GM18861 (cell line): ENCODE measurements at regions not wholly inside any gene's neighbourhood (a gene's known extent, or its start where the extent isn't known, plus 50 kb on each side); places are given as distances from the start of the nearest gene placed in this dataset.

Source experiments
- ATAC-seq: cut with Tn5 transposase; IDR thresholded peaks from one replicate; pipeline ENCODE4 v1.9.1; 2021; ENCODE audit not compliant: unreplicated experiment

GRCh38 chr6:105991561-105992314 is 94.4 kb upstream of the PRDM1 start:
- peak; percentile 14 for ATAC-seq

- no peak for ATAC-seq
Observed at GRCh38 chr6:105990151-105990550, 96.0 kb upstream of the PRDM1 start.

DNA sequence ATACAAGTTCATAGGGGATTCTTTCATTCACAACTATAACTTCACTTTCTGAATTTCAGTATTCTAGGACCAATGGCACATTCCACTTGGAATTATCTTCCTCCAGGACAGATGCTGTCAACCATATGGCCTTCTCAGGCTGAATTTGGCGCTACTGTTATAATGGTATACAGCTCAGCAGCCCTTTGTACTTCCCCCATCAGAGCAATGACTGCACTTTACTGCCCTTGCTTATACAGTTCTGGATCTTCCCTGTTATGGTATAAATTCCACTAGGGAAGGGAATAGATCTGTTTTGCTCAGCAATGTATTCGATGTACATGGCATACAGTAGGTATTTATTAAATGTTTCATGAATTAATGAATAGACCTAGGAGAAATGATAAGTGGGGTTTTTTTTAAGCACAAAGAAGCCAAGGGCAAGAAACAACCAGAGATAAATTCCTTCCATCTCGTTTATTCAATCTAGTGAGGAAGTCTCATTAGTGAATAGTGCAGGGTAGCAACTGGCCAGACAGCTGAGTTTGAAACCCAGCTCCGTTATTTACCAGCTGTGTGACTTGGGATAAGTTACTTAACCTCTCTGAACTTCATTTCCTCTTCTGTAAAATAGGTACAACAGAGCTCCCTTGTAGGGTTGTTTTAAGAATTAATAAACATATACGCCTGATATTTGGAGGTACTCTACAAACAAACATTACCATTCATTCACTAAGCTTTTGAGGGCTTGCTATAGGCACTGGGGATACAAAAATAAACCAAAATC is 97.1 kb upstream of the PRDM1 start:
- ATAC-seq = no peak

DNA sequence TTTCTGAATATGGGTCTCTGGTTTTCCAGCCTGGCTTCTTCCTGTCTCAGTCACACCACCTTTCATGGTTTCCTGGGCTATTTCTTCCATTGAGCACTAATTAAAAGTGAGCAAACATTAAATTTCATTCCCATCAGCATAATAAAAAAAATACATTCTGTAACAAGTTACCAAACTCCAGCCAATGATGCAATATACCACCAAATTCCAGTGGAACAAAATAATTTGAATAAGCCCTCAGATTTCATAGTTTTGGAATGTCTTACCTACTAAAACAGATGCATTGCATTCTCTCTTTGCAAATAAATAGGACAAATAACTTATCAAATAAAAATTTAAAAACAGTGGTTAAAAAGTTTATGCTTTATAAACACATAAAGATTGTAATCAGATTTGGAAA is 97.8 kb upstream of the PRDM1 start:
- ATAC-seq = no peak

- ATAC-seq = no peak
Observed at GRCh38 chr6:105987516-105987915, 98.6 kb upstream of the PRDM1 start.

GRCh38 chr6:105986998-105987397 is 99.1 kb upstream of the PRDM1 start:
- ATAC-seq = no peak

DNA sequence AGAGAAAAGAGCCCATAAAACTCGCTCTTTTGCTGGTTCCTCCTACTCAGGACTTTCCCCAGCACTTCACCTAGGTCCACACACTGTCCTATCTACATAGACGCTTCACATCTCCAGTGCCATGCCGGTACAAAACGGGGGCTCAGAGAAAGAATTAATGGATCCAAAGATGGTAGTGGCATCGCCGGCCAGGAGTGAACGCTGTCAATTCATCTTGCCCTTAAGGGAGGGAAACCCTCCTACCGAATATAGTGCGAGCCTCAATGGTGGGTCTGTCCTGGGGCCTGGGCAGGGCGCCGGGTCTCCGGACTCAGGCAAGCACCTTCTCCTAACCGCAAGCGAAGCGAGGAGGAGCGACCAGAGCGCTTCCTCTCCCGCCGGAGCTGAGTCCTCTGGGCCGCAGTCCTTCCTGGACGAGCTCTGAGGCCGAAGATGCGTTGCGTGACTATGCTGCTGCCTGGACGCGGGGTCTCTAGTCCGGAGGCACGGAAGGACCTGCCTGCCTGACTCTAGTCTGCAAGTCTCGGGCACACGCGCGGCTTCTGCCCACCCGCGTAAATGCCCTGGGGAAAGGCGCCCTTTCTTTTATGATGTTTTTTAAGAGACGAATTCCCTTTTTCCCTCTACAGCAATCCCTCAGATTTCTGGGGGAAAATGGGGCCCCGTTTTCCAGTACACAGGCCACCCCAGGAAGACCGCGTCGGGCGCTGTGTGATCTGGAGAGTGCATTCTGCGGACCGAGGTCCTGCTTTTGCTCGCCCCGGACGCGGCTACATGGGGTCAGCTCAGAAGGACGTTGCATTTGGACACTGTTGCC is 100.1 kb upstream of the PRDM1 start:
- ATAC-seq = no peak

- no peak for ATAC-seq
Observed at GRCh38 chr6:105985098-105985815, 100.9 kb upstream of the PRDM1 start.

- no peak for ATAC-seq
Observed at GRCh38 chr6:105983763-105984162, 102.4 kb upstream of the PRDM1 start.

DNA sequence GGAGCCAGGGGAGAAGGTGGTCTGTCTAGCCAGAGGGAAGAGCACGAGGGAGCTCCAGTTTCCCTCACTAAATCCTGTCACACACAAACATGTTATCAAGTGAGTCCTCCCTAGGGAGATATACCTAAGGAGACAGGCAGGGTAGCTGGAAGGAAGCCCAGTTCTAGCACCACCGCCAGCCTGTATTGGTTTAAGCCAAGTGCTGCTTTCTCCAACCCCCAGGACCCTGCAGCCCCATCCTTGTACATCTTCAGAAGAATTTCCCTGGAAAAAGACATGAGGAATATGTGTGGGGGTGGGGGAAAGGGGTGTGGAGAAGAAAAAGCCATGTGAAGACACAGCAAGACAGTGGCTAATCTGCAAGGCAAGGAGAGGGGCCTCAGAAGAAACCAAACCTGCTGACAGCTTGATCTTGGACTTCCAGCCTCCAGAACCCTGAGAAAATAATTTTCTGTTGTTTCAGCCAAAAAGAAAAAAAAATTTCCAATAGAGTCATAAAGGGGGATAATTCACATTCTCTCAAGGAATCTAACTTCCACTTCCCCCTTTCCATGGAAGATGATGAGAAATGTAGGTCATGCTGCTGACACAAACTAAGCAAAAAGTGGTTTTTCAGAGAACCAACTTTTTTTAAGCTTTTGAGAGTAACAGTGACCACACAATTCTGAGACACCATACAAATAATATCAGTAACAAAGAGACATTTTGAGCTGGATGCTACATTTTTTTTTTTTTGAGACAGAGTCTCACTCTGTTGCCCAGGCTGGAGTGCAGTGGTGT is 103.2 kb upstream of the PRDM1 start:
- no peak for ATAC-seq

DNA sequence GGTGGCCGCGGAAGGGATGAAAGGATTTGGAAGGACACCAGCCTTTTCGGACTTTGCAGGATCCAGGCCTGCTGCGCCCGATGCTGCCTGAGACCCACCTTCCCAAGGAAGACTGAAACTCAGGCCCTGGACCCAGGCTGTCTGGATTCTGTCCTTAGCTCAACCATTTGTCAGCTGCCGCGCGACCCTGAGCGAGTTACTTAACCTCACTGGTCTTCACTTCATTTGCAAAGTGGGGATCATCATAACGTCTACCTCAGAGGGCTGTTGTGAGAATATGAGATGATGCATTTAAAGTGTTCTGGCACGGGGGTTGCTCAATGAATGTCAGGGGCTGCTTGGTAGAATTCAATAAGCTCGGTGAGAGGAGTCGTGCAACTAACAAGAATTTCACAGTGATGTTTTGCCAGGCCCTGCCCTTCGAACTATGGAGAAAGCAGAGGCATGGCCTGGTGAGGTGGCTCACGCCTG is 104.2 kb upstream of the PRDM1 start:
- no peak for ATAC-seq

DNA sequence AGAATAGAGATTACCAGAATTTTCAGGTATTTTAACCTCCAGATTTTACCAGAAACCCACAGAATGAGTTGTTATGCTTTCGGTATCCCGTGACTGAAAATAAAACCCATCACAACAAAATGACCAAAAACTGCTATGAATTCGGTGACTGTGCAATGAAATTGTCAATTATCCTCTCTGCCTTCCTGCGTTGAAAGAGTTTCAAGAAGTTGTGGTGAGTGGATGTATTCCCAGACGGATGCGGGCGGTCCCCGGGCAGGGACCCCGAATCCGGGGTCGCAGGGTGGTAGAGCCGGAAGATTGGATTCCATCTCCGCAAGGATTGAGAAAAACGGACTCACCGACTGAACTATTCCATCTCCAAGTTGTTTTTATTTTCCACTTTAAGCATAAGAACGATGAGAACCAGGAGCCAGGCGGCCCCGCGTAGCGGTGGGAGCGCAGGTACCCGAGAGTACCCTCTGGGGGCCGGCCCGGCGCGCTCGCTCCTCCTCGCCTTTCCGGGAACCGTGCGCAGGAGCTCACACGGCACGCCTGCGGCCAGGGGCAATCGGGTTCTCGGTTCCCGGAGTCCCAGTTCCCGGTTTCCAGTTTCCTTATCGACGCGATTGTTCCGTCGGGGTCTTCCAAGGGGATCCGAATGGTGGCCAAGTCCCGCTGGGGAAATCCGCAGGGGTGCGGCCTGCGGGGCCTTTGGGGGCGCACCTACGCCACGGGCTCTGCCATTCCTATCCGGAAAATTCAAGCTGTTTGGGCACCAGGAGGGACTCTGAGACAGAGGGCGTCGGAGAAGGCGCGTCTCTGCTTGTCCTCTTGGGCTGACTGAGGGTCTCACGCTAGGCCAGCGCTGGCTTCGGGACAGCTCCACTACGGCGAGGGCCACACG is 104.9 kb upstream of the PRDM1 start:
- ATAC-seq = no peak

DNA sequence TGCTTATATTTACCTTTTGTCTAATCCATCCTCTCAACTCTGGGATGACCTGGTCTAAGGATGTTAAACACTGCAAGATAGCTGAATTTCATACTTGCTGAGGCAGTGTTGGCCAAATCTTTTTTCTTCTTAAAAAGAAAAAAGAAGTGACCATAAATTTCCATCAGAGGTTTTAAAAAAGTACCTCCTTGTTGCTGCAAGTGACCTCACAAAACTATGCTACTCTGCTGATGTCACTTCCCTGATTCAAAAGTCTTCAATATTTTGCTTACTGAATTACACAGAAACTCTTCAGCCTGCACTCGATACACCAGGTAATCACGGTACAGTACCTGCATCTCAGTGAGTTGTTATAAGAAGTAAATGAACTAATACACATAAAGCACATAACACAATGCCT is 107.2 kb upstream of the PRDM1 start:
- ATAC-seq = no peak

DNA sequence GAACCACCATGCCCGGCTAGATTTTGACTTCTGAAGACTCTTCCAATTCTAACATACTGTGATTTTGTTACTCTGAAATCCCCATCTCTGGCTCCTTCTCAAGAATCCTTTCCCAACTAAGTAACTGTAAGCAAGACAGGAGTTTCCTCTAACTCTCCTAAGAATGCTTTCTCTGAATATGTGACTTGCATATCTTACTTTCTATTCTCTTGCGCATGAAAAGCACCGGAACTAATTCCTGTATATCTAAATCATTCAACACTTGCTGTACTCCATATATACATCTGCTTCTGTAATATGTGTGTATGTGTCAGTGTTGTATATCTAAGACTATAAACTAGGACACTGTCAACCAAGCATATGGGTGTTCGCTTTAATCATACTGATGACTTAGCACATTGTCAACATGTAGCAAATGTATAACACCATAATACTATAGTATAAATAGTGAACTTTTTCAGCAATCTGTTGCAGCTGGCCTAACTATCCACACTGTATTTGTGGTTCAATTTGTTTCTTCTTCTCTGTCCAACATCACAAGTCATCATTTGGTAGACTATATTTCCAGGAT is 108.1 kb upstream of the PRDM1 start:
- no peak for ATAC-seq

- no peak for ATAC-seq
Observed at GRCh38 chr6:105974986-105975385, 111.2 kb upstream of the PRDM1 start.

DNA sequence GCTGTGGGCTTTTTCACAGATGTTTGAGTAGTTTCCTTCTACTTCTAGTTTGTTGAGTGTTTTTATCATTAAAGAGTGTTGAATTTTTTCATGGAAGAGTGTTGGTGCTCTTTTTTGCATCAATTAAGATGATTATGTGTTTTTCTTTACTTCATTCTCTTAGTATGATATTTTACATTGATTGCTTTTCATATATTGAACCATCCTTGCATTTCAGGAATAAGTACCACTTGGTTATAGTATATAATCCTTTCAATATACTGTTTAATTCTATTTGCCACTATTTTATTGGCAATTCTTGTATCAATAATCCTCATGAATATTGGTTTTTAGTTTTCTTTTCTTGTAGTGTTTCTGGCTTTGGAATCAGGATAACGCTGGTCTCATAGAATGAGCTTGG is 113.7 kb upstream of the PRDM1 start:
- ATAC-seq = no peak

DNA sequence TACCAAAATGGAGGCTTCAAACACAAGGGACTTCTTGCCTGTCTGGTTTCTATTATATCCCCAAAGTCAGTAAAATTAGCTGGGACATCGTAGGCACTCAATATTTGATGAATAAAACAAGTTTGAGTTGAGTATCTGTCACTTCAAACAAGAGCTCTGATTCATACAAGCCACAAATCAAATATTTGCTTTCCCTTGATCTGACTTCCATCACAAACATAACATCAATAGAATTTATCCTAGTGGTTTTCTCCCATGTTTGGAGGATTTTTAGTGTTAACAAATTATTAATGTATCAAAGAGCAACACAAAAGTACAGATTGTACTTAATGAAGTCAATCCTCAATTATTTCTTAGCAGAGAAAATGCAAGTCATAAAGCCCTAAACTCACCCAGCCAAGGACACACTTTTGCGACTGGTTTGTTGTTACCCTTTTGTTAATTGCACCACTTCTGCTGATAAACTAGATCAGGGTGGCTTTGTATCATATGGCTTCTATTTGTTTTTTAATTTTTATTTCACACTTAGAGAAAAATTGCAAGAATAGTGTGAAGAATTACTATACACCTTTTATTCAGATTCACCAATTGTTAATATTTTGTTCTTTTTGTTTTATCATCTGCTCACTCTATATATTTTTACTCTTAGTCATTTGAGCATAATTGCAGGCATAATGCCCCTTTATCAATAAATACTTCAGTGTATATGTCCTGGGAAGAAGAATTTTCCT is 117.4 kb upstream of the PRDM1 start:
- ATAC-seq = no peak

DNA sequence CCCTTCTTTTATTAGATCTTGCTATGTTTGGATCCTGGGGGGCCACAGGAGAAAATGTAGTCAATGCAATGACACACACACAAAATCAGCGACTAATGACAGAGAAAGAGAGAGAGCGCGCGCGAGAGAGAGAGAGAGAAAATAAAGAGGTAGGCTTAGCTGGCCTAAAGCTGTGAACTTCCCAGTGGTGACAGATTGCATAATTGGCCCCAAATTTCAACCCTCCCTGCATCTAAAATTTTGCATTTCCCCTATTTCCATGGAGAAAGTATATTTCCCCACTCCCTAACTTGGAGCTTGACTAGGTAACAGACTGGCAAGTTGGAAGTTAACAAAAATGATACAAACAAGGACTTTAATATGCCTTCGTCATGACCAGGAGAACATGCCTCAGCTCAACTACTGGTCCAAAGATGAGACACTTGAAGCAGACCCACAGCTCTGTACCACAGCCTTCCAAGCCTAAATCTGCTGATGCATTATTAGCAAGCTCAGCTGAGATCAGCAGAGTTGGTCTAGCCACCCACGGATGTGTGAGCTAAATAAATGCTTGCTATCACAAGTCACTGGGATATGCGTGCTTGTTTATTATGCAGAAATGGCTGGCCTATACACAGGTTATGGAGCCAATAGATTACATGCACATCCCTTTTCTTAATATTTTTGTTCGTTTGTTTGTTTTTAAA is 118.1 kb upstream of the PRDM1 start:
- no peak for ATAC-seq
